H1 (cell line): ENCODE measurements at regions not wholly inside any gene's neighbourhood (a gene's known extent, or its start where the extent isn't known, plus 50 kb on each side); places are given as distances from the start of the nearest gene placed in this dataset.

Experiments used
- CTCF ChIA-PET: fragments of 300-600 bp; sonication (Branson Sonifier 250); formaldehyde crosslinking; loops from one replicate; lab custom pipeline; 2021; ENCODE audit not compliant: partially characterized antibody; lab: Charles Lee
- POLR2A ChIA-PET: fragments of 300-600 bp; sonication (Branson Sonifier 250); formaldehyde crosslinking; loops from one replicate; lab custom pipeline; 2021; ENCODE audit warnings: inconsistent platforms; ENCODE audit not compliant: partially characterized antibody; lab: Charles Lee
- DNase-seq, 2 experiments: peaks; one replicate each; pipeline versions ENCODE4 v3.0.0 to v3.0.0-alpha.2; 2010 to 2022; ENCODE audit warnings: low spot score in 2 of 2, low read depth in 1 of 2, mixed read lengths in 1 of 2
- FAIRE-seq: peaks from 2 replicates; lab custom pipeline; 2011; peaks lifted over from hg19 to GRCh38; lab: Jason Lieb, UNC
- H2AFZ ChIP-seq: 2 replicates; pipeline ENCODE4 v1.8.1; 2012; ENCODE audit warnings: low read length, inconsistent platforms
- H2AK5ac ChIP-seq: 2 replicates; pipeline ENCODE4 v1.6.1; 2013; ENCODE audit warnings: low read depth, low read length
- H2BK120ac ChIP-seq: replicated peaks from 2 replicates; pipeline ENCODE3; 2013; ENCODE audit warnings: low read depth, low read length, inconsistent platforms
- H2BK12ac ChIP-seq: 2 replicates; pipeline ENCODE4 v1.6.1; 2013; ENCODE audit warnings: low read depth, low read length
- H2BK15ac ChIP-seq: 2 replicates; pipeline ENCODE4 v1.6.1; 2013; ENCODE audit warnings: low read length
- H2BK20ac ChIP-seq: 2 replicates; pipeline ENCODE4 v1.6.1; 2013; ENCODE audit warnings: low read length
- H2BK5ac ChIP-seq: 2 replicates; pipeline ENCODE4 v1.6.1; 2013; ENCODE audit warnings: low read depth, low read length
- H3K14ac ChIP-seq: 2 replicates; pipeline ENCODE4 v1.6.1; 2013; ENCODE audit warnings: inconsistent platforms; ENCODE audit not compliant: insufficient read length
- H3K18ac ChIP-seq: 2 replicates; pipeline ENCODE4 v1.6.1; 2013; ENCODE audit warnings: low read length; ENCODE audit errors: extremely low read depth
- H3K23ac ChIP-seq: 2 replicates; pipeline ENCODE4 v1.6.1; 2013; ENCODE audit warnings: inconsistent platforms; ENCODE audit not compliant: insufficient read length
- H3K23me2 ChIP-seq: 2 replicates; pipeline ENCODE4 v1.6.1; 2013; ENCODE audit warnings: low read depth, low read length
- H3K27ac ChIP-seq: 2 replicates; pipeline ENCODE4 v1.6.1; 2011; ENCODE audit warnings: low read depth, low read length, inconsistent platforms
- H3K27me3 ChIP-seq, 4 experiments: replicated peaks in 1 of 4; 1 replicate in 1 of 4; 2 replicates in 3 of 4; pipeline versions ENCODE4 v1.6.1 to v1.8.1; 2011 to 2013; ENCODE audit warnings: low read length in 3 of 4, mild to moderate bottlenecking in 3 of 4, inconsistent platforms in 2 of 4, mixed read lengths in 2 of 4, moderate library complexity in 1 of 4; ENCODE audit not compliant: control insufficient read depth in 3 of 4, insufficient read depth in 3 of 4; ENCODE audit errors: extremely low read depth in 1 of 4
- H3K36me3 ChIP-seq, 4 experiments: 2 replicates each; pipeline versions ENCODE4 v1.6.1 to v1.8.1; 2011 to 2013; ENCODE audit warnings: mild to moderate bottlenecking in 4 of 4, low read length in 3 of 4, moderate library complexity in 2 of 4, control low read depth in 1 of 4, inconsistent platforms in 1 of 4; ENCODE audit not compliant: insufficient read depth in 4 of 4, control insufficient read depth in 2 of 4
- H3K4ac ChIP-seq: replicated peaks from 2 replicates; pipeline ENCODE3; 2013; ENCODE audit warnings: low read length, low read depth, mixed read lengths, inconsistent platforms; ENCODE audit not compliant: insufficient read length
- H3K4me1 ChIP-seq, 4 experiments: replicated peaks in 1 of 4; 1 replicate in 1 of 4; 2 replicates in 3 of 4; pipeline versions ENCODE4 v1.6.1 to v1.8.1; 2011 to 2013; ENCODE audit warnings: low read length in 3 of 4, inconsistent platforms in 2 of 4, mixed read lengths in 1 of 4; ENCODE audit not compliant: insufficient read depth in 4 of 4, control insufficient read depth in 3 of 4
- H3K4me2 ChIP-seq, 2 experiments: 2 replicates each; pipeline versions ENCODE4 v1.6.1 to v1.8.1; 2011 to 2013; ENCODE audit warnings: low read depth in 2 of 2, low read length in 2 of 2, control low read depth in 1 of 2, inconsistent platforms in 1 of 2, mild to moderate bottlenecking in 1 of 2; ENCODE audit not compliant: insufficient read depth in 1 of 2
- H3K4me3 ChIP-seq, 4 experiments: fragments of 200-600, 300-600 bp in 1 of 4; sonication (generic), shearing (Covaris generic), sonication (Bioruptor Twin) in 1 of 4; 2 replicates each; pipeline versions ENCODE4 v1.5.1 to v1.8.1; 2011 to 2016; ENCODE audit warnings: low read length in 4 of 4, low read depth in 3 of 4, control low read depth in 2 of 4, inconsistent platforms in 2 of 4, mild to moderate bottlenecking in 2 of 4, mixed read lengths in 1 of 4, moderate library complexity in 1 of 4; ENCODE audit not compliant: insufficient read depth in 2 of 4; ENCODE audit errors: extremely low read depth in 1 of 4
- H3K56ac ChIP-seq: replicated peaks from 2 replicates; pipeline ENCODE3; 2013; ENCODE audit warnings: low read depth, mild to moderate bottlenecking, mixed read lengths, low read length, inconsistent platforms; ENCODE audit not compliant: insufficient read length
- H3K79me1 ChIP-seq: 2 replicates; pipeline ENCODE4 v1.6.1; 2013; ENCODE audit warnings: low read depth, low read length, control low read depth
- H3K79me2 ChIP-seq, 2 experiments: 2 replicates each; pipeline versions ENCODE4 v1.6.1 to v1.8.1; 2012 to 2013; ENCODE audit warnings: low read length in 2 of 2, mild to moderate bottlenecking in 2 of 2, inconsistent platforms in 1 of 2; ENCODE audit not compliant: insufficient read depth in 2 of 2, control insufficient read depth in 1 of 2
- H3K9ac ChIP-seq, 4 experiments: replicated peaks in 1 of 4; 1 replicate in 1 of 4; 2 replicates in 3 of 4; pipeline versions ENCODE4 v1.6.1 to v1.8.1; 2011 to 2013; ENCODE audit warnings: low read depth in 3 of 4, low read length in 3 of 4, control low read depth in 2 of 4, mild to moderate bottlenecking in 2 of 4, moderate library complexity in 2 of 4, inconsistent platforms in 1 of 4; ENCODE audit errors: extremely low read depth in 1 of 4
- H3K9me3 ChIP-seq, 2 experiments: 2 replicates each; pipeline versions ENCODE4 v1.6.1 to v1.8.1; 2012 to 2013; ENCODE audit warnings: mild to moderate bottlenecking in 2 of 2, moderate library complexity in 2 of 2, control low read depth in 1 of 2, inconsistent platforms in 1 of 2, low read depth in 1 of 2, low read length in 1 of 2, mixed read lengths in 1 of 2; ENCODE audit not compliant: insufficient read depth in 2 of 2
- H4K20me1 ChIP-seq, 2 experiments: replicated peaks in 1 of 2; 2 replicates each; pipeline versions ENCODE3 to v1.8.1; 2011 to 2013; ENCODE audit warnings: inconsistent platforms in 2 of 2, low read length in 2 of 2, mild to moderate bottlenecking in 1 of 2; ENCODE audit not compliant: insufficient read depth in 2 of 2, control insufficient read depth in 1 of 2
- H4K5ac ChIP-seq: 2 replicates; pipeline ENCODE4 v1.6.1; 2013; ENCODE audit warnings: low read length, low read depth, mixed read lengths, inconsistent platforms; ENCODE audit not compliant: insufficient read length
- H4K8ac ChIP-seq: 2 replicates; pipeline ENCODE4 v1.8.0; 2013; ENCODE audit warnings: mild to moderate bottlenecking, moderate library complexity, low read length, inconsistent platforms; ENCODE audit not compliant: insufficient read depth; ENCODE audit errors: extremely low read depth
- H4K91ac ChIP-seq: replicated peaks from 2 replicates; pipeline ENCODE3; 2013; ENCODE audit warnings: low read length, mixed read lengths, inconsistent platforms; ENCODE audit not compliant: insufficient read length
- PHF8 ChIP-seq: fragments of 200-600 bp; sonication (generic); conservative IDR thresholded peaks from 2 replicates; pipeline ENCODE4 v1.7.1; 2012; ENCODE audit warnings: low read depth, mild to moderate bottlenecking, inconsistent platforms, low read length, moderate library complexity
- RBBP5 ChIP-seq: IDR thresholded peaks from 2 replicates; pipeline ENCODE4 v1.7.1; 2012; ENCODE audit warnings: low read depth, mild to moderate bottlenecking, inconsistent platforms, low read length, moderate library complexity, borderline replicate concordance
- SIRT6 ChIP-seq: IDR thresholded peaks from one replicate; pipeline ENCODE4 v1.7.1; 2012; ENCODE audit warnings: low read length, inconsistent platforms
- SIX5 ChIP-seq: IDR thresholded peaks from 2 replicates; pipeline ENCODE4 v1.6.1; 2011; ENCODE audit warnings: mild to moderate bottlenecking, low read depth, low read length
- WGBS, 2 experiments: shearing (Covaris generic) in 1 of 2; methylation state at CpG; one replicate each; pipeline versions ENCODE4 v1.1.6 to v1.1.7; 2013 to 2015; ENCODE audit warnings: low lambda C conversion rate in 2 of 2, mixed read lengths in 2 of 2, inconsistent platforms in 1 of 2, low coverage in 1 of 2, missing lambda C conversion rate in 1 of 2; ENCODE audit not compliant: insufficient replicate concordance in 2 of 2, insufficient coverage in 1 of 2, insufficient read length in 1 of 2; ENCODE audit errors: extremely low coverage in 1 of 2, missing lambda C conversion rate in 1 of 2; 5-methylcytosine and 5-hydroxymethylcytosine counted together

- Histone ChIP-seq H3K18ac (no peak overlapping the region), H3K23me2 (no peaks in the 10 kb centered on the region), H3K27me3 (no peaks in the 10 kb centered on the region), H3K4me1 (no peaks in the 10 kb centered on the region), H3K23ac (no peak overlapping the region), H3K9ac (no peak overlapping the region), H4K20me1 (no peaks in the 10 kb centered on the region), H3K79me1 (no peaks in the 10 kb centered on the region), H4K5ac (no peak overlapping the region), H3K36me3 (no peaks in the 10 kb centered on the region), H3K27ac (no peak overlapping the region), H3K4me2 (no peak overlapping the region), H2BK15ac (no peak overlapping the region), H3K56ac (no peak overlapping the region), H2BK20ac (no peak overlapping the region), H4K91ac (no peak overlapping the region), H3K4ac (no peak overlapping the region), H2BK120ac (no peak overlapping the region), H2BK5ac (no peak overlapping the region), H3K9me3 (no peaks in the 10 kb centered on the region), H2BK12ac (no peak overlapping the region), H3K4me3 (no peak overlapping the region), H3K14ac (no peak overlapping the region), H2AK5ac (no peak overlapping the region), H4K8ac (no peak overlapping the region), H3K79me2 (no peaks in the 10 kb centered on the region)
- DNase-seq: no peak
- POLR2A ChIA-PET: no interaction called here
- CTCF ChIA-PET: interaction anchor here (0.9 to 1.2 kb wide), 3 partner anchors 26 to 586 kb away, joined by 3 to 5 read pairs (median 4); no protein-coding TSS in a partner anchor
- FAIRE-seq: no peak
- 86% methylated on average over 4 of the region's 4 CpGs; no CpG with 5 or more reads in 1 of the 2 experiments for WGBS, 2 experiments
- TF ChIP-seq RBBP5: no peak
- TF ChIP-seq PHF8: no peak
- TF ChIP-seq SIRT6: no peak
- TF ChIP-seq SIX5: no peak
- TF ChIP-seq, all 59 proteins: peak for 0
- H2AFZ ChIP-seq: no peak overlapping the region
Measured at GRCh38 chr12:90129366-90130030, 420.9 kb upstream of the ATP2B1 start.
